ENCODE measurements at regions not wholly inside any gene's neighbourhood (a gene's known extent, or its start where the extent isn't known, plus 50 kb on each side); places are given as distances from the start of the nearest gene placed in this dataset.

DNA sequence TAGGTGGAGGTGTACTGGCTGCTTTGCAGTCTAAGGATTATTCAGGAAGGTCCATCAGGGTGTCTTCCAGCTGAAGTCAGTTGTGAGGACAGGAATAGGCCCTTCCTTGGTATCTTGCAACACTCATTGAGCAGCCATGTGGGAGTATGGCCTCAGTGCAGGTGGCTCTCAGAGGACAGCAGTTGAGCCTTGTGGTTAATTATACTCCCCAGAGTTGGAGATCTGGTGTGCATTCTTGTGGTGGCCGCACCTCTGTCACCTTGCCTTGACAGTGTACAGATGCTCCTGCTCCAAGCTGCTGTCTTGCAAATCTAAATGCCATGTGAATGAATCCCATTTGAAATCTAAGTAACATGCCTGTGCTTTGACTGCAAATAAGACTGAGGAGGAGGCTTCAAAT is 339.9 kb upstream of the BCHE start:
- TF ChIP-seq ZNF768 (CRISPR knock-in tag; IDR thresholded peaks at IDR 0.05) = no peak
- TF ChIP-seq MIER2 (CRISPR knock-in tag; IDR thresholded peaks at IDR 0.05) = no peak

All from HepG2 (cell line).